GM19438 (cell line): ENCODE measurements at regions not wholly inside any gene's neighbourhood (a gene's known extent, or its start where the extent isn't known, plus 50 kb on each side); places are given as distances from the start of the nearest gene placed in this dataset.
"Not testable (repeated sequence)": the region's sequence is repeated elsewhere in the genome, so short reads cannot be mapped to it uniquely, and the experiment has no call there.

ENCODE experiments used
- ATAC-seq: cut with Tn5 transposase; IDR thresholded peaks from one replicate; pipeline ENCODE4 v1.9.1; 2021; ENCODE audit warnings: low read depth; ENCODE audit not compliant: unreplicated experiment

- ATAC-seq = peak; percentile 82
Measured at GRCh38 chrX:109782994-109783700, 50.1 kb upstream of the ACSL4 start.

- ATAC-seq = no peak
Measured at GRCh38 chrX:109783701-109784079, 50.6 kb upstream of the ACSL4 start.

- no peak for ATAC-seq
Measured at GRCh38 chrX:109785053-109785452, 52.0 kb upstream of the ACSL4 start.

GRCh38 chrX:109790511-109790910, 57.5 kb upstream of the ACSL4 start:
- ATAC-seq = not testable (repeated sequence)

GRCh38 chrX:109793191-109793590, 60.1 kb upstream of the ACSL4 start:
- no peak for ATAC-seq

- ATAC-seq = no peak
Measured at GRCh38 chrX:109795682-109796081, 62.6 kb upstream of the ACSL4 start.

- no peak for ATAC-seq
Measured at GRCh38 chrX:109797311-109797975, 64.4 kb upstream of the ACSL4 start.

GRCh38 chrX:109812236-109812635, 79.2 kb upstream of the ACSL4 start:
- no peak for ATAC-seq

GRCh38 chrX:109813236-109813635, 80.2 kb upstream of the ACSL4 start:
- ATAC-seq = no peak

- no peak for ATAC-seq
Measured at GRCh38 chrX:109818976-109819375, 85.9 kb upstream of the ACSL4 start.

- ATAC-seq = no peak
Measured at GRCh38 chrX:109822861-109823260, 89.8 kb upstream of the ACSL4 start.

- no peak for ATAC-seq
Measured at GRCh38 chrX:109826954-109827708, 94.1 kb upstream of the ACSL4 start.

- no peak for ATAC-seq
Measured at GRCh38 chrX:109827772-109828171, 94.7 kb upstream of the ACSL4 start.

- ATAC-seq = peak; percentile 32
Measured at GRCh38 chrX:109830157-109830703, 97.2 kb upstream of the ACSL4 start.

GRCh38 chrX:109830704-109831206, 97.7 kb upstream of the ACSL4 start:
- peak; percentile 85 for ATAC-seq

GRCh38 chrX:109831326-109831985, 98.4 kb upstream of the ACSL4 start:
- no peak for ATAC-seq

GRCh38 chrX:109839694-109840567, 106.9 kb upstream of the ACSL4 start:
- no peak for ATAC-seq

- ATAC-seq = no peak
Measured at GRCh38 chrX:109840585-109840984, 107.5 kb upstream of the ACSL4 start.

- no peak for ATAC-seq
Measured at GRCh38 chrX:109841257-109841656, 108.2 kb upstream of the ACSL4 start.
